Caco-2 (cell line): ENCODE measurements at regions not wholly inside any gene's neighbourhood (a gene's known extent, or its start where the extent isn't known, plus 50 kb on each side); places are given as distances from the start of the nearest gene placed in this dataset.

Experiments used
- BruUV-seq: library from RNA; stranded (reverse); fragments of 400-500 nt; replicated peaks from 2 replicates; lab custom pipeline; 2021; lab: Mats Ljungman, UMichigan
- CTCF ChIA-PET: fragments of 300-600 bp; sonication (Branson Sonifier 250); formaldehyde crosslinking; loops from one replicate; lab custom pipeline; 2022; ENCODE audit warnings: antibody characterized with exemption; lab: Charles Lee
- POLR2A ChIA-PET: fragments of 300-600 bp; sonication (Branson Sonifier 250); formaldehyde crosslinking; loops from one replicate; lab custom pipeline; 2022; ENCODE audit warnings: antibody characterized with exemption; lab: Charles Lee
- DNase-seq, 2 experiments: peaks; one replicate each; pipeline versions ENCODE4 v3.0.0 to v3.0.0-alpha.2; 2020 to 2022
- H3K27me3 ChIP-seq: replicated peaks from 2 replicates; pipeline ENCODE4 v1.6.0; 2011; ENCODE audit warnings: low read length; ENCODE audit not compliant: control insufficient read depth, insufficient read depth
- H3K36me3 ChIP-seq: 2 replicates; pipeline ENCODE4 v1.5.1; 2011; ENCODE audit warnings: low read length; ENCODE audit not compliant: control insufficient read depth, insufficient read depth
- H3K4me1 ChIP-seq: fragments of 250-450 bp; sonication (Bioruptor Pico); 2 replicates; pipeline ENCODE4 v1.5.1; 2020; ENCODE audit warnings: mild to moderate bottlenecking
- H3K4me3 ChIP-seq: 2 replicates; pipeline ENCODE4 v1.5.1; 2011; ENCODE audit warnings: low read depth, mild to moderate bottlenecking, control low read depth, low read length
- H3K9me3 ChIP-seq: fragments of 250-450 bp; sonication (Bioruptor Pico); 2 replicates; pipeline ENCODE4 v1.5.1; 2020; ENCODE audit warnings: mild to moderate bottlenecking, moderate library complexity
- H3K27ac Mint-ChIP-seq: one replicate; pipeline ENCODE4 v1.8.0; 2022; ENCODE audit warnings: mixed read lengths; ENCODE audit not compliant: unreplicated experiment
- H3K27me3 Mint-ChIP-seq: one replicate; pipeline ENCODE4 v1.8.0; 2022; ENCODE audit warnings: mixed read lengths; ENCODE audit not compliant: insufficient read depth, unreplicated experiment
- H3K36me3 Mint-ChIP-seq: one replicate; pipeline ENCODE4 v1.8.0; 2022; ENCODE audit warnings: mild to moderate bottlenecking, mixed read lengths; ENCODE audit not compliant: insufficient read depth, unreplicated experiment
- H3K4me1 Mint-ChIP-seq: one replicate; pipeline ENCODE4 v1.8.0; 2022; ENCODE audit warnings: low read depth, mixed read lengths; ENCODE audit not compliant: unreplicated experiment
- H3K4me3 Mint-ChIP-seq: one replicate; pipeline ENCODE4 v1.8.0; 2022; ENCODE audit warnings: mild to moderate bottlenecking, moderate library complexity, mixed read lengths; ENCODE audit not compliant: unreplicated experiment
- H3K9me3 Mint-ChIP-seq: one replicate; pipeline ENCODE4 v1.8.0; 2022; ENCODE audit warnings: mixed read lengths; ENCODE audit not compliant: unreplicated experiment
- CTCF ChIP-seq, 2 experiments: fragments of 200-600 bp in 1 of 2; IDR thresholded peaks; 1 replicate in 1 of 2; 2 replicates in 1 of 2; pipeline versions ENCODE4 v1.5.1 to v1.8.0; 2011 to 2022; ENCODE audit warnings: antibody characterized with exemption in 1 of 2, control low read depth in 1 of 2, inconsistent platforms in 1 of 2, low read depth in 1 of 2, low read length in 1 of 2, mild to moderate bottlenecking in 1 of 2, moderate library complexity in 1 of 2; ENCODE audit not compliant: insufficient read depth in 1 of 2, severe bottlenecking in 1 of 2, unreplicated experiment in 1 of 2
- intact Hi-C: fragments of 100-400 bp; cut with micrococcal nuclease; formaldehyde crosslinking; loops from one replicate; pipeline ENCODE4 v1.10.0; 2022; ENCODE audit not compliant: unreplicated experiment

- DNase-seq = no peak
- Histone ChIP-seq H3K36me3 (no peaks in the 10 kb centered on the region), H3K4me1 (peaks cover 3% of the 10 kb centered on the region), H3K9me3 (no peaks in the 10 kb centered on the region), H3K27me3 (no peaks in the 10 kb centered on the region), H3K4me3 (no peak overlapping the region)
- peaks cover 8% of the 10 kb centered on the region for H3K36me3 Mint-ChIP-seq
- no peak overlapping the region for H3K4me3 Mint-ChIP-seq
- intact Hi-C loops = no loop called here
- no TSS peak for BruUV-seq
- ChIA-PET CTCF (interaction anchor here (0.7 kb wide), 1 partner anchor 311 kb away, joined by 3 read pairs; no protein-coding TSS in a partner anchor), POLR2A (interaction anchor here (0.9 kb wide), 1 partner anchor 122 kb away, joined by 3 read pairs; no protein-coding TSS in a partner anchor)
- TF ChIP-seq CTCF (IDR thresholded peaks at IDR 0.05; ENCODE audit: insufficient read depth in 1 of 2, low read depth in 1 of 2, low read length in 1 of 2, severe bottlenecking in 1 of 2, unreplicated experiment in 1 of 2) = no peak
- peaks cover 19% of the 10 kb centered on the region for H3K4me1 Mint-ChIP-seq
- H3K27me3 Mint-ChIP-seq = no peaks in the 10 kb centered on the region
- no peak overlapping the region for H3K27ac Mint-ChIP-seq
- no peaks in the 10 kb centered on the region for H3K9me3 Mint-ChIP-seq
Measured at GRCh38 chr2:70036290-70036689, 51.0 kb upstream of the PCBP1 start.

- no TSS peak for BruUV-seq
- H3K36me3 ChIP-seq = no peaks in the 10 kb centered on the region
- DNase-seq = no peak
- Mint-ChIP-seq H3K36me3 (peaks cover 8% of the 10 kb centered on the region), H3K27me3 (no peaks in the 10 kb centered on the region), H3K4me3 (no peak overlapping the region), H3K27ac (no peak overlapping the region), H3K4me1 (peaks cover 19% of the 10 kb centered on the region), H3K9me3 (no peaks in the 10 kb centered on the region)
- H3K27me3 ChIP-seq = no peaks in the 10 kb centered on the region
- no peak for TF ChIP-seq CTCF (IDR thresholded peaks at IDR 0.05; ENCODE audit: insufficient read depth in 1 of 2, low read depth in 1 of 2, low read length in 1 of 2, severe bottlenecking in 1 of 2, unreplicated experiment in 1 of 2)
- intact Hi-C loops = no loop called here
- no peak overlapping the region for H3K4me3 ChIP-seq
- no peaks in the 10 kb centered on the region for H3K9me3 ChIP-seq
- POLR2A ChIA-PET = interaction anchor here (1.0 kb wide), 1 partner anchor 121 kb away, joined by 3 read pairs; no protein-coding TSS in a partner anchor
- CTCF ChIA-PET = no interaction called here
- H3K4me1 ChIP-seq = peaks cover 3% of the 10 kb centered on the region
Measured at GRCh38 chr2:70035344-70035844, 51.9 kb upstream of the PCBP1 start.

- H3K27me3 ChIP-seq = no peaks in the 10 kb centered on the region
- Mint-ChIP-seq H3K36me3 (no peaks in the 10 kb centered on the region), H3K27ac (no peak overlapping the region), H3K4me1 (peaks cover 8% of the 10 kb centered on the region), H3K27me3 (no peaks in the 10 kb centered on the region), H3K4me3 (no peak overlapping the region), H3K9me3 (no peaks in the 10 kb centered on the region)
- no peaks in the 10 kb centered on the region for H3K36me3 ChIP-seq
- H3K4me1 ChIP-seq = peaks cover 19% of the 10 kb centered on the region
- ChIA-PET POLR2A (interaction anchor here (2.1 kb wide), 1 partner anchor 116 kb away, joined by 6 read pairs; the partner anchor contains the start of gene MXD1), CTCF (interaction anchor here (0.6 kb wide), 1 partner anchor 241 kb away, joined by 7 read pairs; no protein-coding TSS in a partner anchor)
- intact Hi-C loops = no loop called here
- BruUV-seq = no TSS peak
- DNase-seq = no peak
- no peak for TF ChIP-seq CTCF (IDR thresholded peaks at IDR 0.05; ENCODE audit: insufficient read depth in 1 of 2, low read depth in 1 of 2, low read length in 1 of 2, severe bottlenecking in 1 of 2, unreplicated experiment in 1 of 2)
- no peak overlapping the region for H3K4me3 ChIP-seq
- no peaks in the 10 kb centered on the region for H3K9me3 ChIP-seq
Measured at GRCh38 chr2:70030724-70031420, 56.4 kb upstream of the PCBP1 start.
